Stimulated activated CD4-positive, alpha-beta T cell treated with anti-CD3 and anti-CD28 coated beads, Interleukin-4, amount 100 ng/mL, for 24 hours (primary cell): ENCODE measurements at regions not wholly inside any gene's neighbourhood (a gene's known extent, or its start where the extent isn't known, plus 50 kb on each side); places are given as distances from the start of the nearest gene placed in this dataset.
A peak's percentile ranks its signal among the peaks of the same experiment; 100 is the strongest.

Experiments used
- DNase-seq: peaks from one replicate; pipeline ENCODE4 v3.0.0-alpha.2; 2020

DNA sequence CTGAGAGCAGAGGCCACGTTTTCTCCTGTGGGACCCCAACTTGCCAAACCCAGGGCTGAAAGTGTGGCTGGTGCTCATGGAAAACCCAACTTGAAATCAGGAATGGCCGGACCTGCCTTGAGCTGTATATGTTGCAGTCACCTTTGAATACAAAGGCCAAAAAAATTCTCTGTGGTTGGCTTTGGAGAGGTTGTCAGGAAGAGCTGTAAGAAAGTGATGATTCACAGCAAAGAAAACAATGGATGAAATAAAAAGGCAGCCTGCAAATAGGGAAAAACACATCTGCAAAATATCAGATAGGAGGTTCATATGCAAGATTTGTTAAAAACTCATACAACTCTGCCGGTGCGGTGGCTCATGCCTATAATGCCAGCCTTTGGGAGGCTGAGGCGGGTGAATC, 715.8 kb downstream of the UQCRFS1 start:
- DNase-seq, result no peak

DNA sequence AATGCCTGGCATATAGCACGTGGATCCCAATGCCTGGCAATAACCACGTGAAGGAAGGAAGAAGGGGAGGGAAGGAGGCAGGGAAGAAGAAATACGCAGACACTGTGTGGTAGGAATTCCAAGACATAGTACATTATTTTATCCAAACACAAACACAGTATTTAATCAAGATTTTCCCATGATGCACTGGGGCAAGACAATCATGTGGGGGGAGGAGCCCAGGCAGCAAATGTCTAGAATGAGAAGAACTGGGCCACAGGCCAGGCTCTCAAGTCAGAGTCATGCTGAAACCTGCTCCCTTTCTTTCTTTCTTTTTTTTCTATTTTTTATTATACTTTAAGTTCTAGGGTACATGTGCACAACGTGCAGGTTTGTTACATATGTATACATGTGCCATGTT, 717.9 kb downstream of the UQCRFS1 start:
- no peak for DNase-seq

DNA sequence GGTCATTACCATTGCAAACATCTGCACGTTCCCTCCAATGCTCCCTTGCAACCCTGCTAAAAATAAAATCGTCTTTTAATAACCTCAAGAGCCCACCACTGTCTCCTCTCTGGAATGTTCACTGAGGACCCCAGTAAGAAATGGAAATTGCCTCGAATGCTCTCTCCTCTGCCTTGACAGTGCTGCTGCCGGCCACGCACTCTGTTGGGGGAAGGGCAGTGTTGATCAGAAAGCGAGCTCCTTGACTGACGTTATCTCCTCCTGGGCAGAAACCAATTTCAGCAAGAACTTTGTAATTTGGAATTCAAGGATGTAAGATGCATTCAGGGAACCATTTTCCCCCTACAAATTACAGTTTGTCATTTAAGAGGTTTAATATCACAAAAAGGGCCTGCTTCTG, 718.5 kb downstream of the UQCRFS1 start:
- DNase-seq, result no peak

DNA sequence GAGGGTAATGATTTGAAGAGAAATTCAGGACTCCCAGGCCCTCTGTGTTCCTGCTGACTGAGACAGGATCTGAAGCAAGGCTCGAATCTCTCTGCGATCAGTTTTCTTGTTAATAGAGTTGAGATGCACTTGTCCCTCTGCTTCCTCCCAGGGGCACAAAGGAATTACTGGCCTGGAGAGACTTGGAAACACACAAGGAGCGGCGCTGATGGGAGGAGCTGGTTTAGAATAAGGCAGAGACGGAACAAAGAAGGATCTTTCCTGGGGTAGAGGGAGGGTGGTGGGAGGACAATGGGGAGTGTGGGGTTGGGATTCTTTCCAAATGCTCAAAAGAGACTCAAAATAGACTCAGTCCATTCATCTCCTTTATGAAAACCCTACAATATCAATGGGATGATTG, 719.1 kb downstream of the UQCRFS1 start:
- DNase-seq, result no peak

DNA sequence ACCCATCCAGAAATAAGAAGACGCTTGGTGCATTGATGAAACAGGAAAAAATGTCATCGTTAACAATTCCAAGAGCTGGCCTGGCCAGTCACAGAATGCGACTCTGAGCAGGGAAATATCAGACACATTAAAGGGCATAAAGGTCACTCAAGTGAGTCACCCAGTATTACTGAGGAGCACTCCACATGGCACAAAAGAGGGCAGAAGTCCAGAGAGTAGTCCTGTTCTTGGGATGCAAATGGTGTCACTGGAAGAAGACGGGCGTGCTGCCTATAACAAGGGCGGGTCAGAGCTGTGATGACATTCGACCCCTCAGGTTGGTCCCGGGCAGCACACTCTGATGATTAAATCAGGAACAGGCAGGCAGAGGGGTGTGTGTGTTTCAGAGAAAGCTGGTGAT, 720.3 kb downstream of the UQCRFS1 start:
- DNase-seq, result no peak

DNA sequence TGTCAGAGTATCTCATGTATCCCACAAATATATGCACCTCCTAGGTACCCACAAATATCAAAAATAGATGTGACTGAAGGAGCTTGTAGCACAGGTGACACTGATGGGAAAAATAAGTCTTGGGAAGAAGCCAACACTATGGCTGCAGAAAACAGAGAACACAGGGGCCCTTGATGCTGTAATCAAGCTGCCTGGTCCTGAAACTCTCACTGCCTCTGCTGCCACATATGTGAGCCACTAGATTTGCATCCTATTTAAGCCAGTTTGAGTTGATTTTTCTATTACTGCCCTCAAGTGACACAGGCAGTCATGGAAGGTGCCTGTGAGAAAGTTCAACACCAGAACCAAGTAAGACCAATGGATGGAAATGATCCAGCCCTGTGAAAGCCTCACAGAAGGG, 720.8 kb downstream of the UQCRFS1 start:
- DNase-seq, result no peak

DNA sequence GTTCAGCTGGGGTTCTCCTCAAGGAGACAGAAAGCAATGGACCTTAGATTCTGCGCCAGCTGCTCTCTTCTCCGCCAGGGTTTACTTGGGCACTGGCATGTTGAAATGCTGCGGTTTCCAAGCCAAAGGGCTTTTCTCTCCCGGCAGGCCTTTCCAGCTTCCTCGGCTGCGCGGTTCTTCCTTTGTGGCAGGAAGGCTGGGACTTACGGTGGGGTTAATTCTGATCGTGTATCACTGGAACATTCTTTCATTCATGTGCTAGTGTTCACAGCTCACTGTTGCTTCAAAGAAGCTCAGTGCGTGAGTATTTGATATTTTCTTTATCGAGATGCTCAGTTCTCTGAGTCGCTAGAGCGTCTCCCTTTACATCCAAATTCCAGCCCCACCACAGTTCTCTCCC, 723.2 kb downstream of the UQCRFS1 start:
- no peak for DNase-seq

DNA sequence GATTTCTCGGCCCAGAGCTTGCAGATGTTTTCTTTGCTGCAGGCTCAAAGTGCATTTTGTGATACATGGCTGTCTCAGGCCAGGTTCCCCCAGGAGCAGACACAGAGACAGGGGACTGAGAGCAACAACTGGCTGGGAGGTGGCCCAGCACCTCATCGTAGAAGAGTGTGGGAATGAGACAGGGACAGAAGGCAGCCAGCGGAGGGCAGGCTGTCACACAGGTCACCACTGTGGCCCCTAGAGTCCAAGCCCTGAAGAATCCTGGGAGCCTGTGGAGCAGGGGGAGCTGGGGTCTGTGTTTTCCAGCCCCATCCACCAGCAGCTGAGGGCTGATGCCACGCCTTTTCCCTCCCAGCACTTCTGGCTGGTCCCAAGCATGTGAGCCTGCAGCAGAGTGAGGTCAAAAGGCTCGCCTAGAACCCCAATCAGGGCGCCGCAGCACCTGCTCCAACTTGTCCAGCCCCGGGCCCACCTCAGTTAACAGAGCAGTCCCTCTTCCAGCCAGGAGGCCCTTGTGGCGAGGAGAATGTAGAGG, 723.8 kb downstream of the UQCRFS1 start:
- no peak for DNase-seq

DNA sequence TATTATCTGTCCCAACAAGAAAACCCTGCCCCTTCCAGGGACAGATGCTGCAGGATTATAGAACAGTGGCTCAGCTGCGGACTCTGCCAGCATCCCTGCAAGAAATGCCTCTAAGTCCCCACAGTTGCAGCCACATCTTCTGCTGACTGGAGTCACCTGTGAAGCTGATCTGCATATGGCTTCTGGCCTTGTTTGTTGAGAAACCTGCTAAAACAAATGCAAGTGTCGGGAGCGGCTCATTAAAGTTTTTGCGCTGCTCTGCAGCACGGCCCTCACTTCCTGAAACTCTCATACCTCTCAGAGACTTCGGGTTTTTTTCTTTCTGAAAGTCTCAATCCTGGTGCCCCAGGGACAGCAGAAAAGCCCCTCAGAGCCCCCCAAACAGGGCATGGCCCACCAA, 725.0 kb downstream of the UQCRFS1 start:
- DNase-seq, result no peak

DNA sequence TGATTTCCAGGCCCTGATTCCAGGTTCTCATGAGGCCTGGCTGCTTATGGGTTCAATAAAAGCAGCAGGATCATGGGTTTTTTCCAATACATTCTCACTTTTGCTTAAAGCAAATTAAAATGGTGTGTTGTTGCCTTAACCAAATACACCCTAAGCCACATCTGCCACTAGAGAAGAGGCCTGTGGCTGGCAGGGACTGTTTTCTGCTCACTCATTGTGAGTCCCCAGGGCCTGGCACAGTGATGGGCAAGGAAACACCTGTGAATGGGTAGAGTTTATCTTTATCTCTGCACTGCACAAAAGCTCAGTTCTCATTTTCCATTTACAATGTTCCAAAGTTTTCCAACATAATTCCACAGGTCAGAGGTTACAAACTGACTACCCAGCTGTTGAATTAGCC, 726.0 kb downstream of the UQCRFS1 start:
- DNase-seq, result no peak

DNA sequence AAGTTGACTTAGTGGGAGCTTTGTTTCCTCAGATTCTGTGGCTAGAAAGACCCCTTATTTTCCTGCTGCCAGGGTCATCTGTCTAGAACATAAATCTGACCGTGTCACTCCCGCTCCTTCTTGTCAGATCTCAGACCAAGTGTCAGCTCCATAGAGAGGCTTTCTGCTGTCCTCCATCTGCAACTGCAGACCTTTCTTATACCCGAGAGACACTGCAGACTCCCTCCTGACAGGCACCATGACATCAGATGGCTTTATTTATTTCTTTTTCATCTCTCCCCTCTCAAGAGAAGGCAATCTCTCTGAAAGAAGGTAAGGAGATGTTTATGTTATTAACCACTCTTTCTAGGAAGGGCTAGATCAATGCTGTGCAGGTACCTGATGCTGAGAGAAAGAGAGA, 726.5 kb downstream of the UQCRFS1 start:
- no peak for DNase-seq

DNA sequence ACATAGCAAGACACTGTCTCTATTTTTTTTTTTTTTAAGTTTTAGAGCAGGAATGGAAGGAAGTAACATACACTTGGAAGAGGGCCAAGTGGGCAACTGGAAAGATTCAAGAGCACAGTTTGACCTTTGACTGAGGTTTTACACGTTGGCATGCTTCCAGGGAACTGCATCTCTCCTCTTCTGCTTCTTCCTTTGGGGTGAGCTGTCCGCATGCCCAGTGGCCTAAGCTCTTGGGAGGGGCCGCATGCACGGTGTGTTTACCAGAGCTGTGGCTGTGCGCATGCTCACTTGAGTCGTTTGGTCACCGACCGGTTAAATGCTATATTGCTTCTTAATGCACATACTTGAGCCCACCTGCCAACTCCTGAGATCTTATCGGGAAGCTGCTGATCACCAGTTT, 727.7 kb downstream of the UQCRFS1 start:
- no peak for DNase-seq

DNA sequence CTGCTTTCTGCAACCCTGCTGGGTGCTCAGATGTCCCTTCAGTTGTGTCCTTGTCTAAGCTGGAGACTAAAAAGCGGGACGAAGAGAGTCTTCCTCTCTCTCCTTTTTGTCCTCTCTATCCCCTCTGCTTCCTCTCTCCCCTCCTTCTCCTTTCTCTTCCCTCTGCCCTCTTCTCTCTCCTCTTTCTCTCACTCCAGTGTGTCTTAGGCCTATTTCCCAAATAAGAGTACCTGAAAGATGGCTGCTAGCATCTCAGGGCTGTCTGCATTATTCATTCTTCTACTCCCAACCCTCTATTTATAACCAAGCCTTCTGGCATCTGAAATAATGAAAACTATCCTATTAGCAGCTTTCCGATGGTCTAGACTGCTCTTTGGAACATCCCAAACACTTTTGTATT, 729.8 kb downstream of the UQCRFS1 start:
- no peak for DNase-seq

DNA sequence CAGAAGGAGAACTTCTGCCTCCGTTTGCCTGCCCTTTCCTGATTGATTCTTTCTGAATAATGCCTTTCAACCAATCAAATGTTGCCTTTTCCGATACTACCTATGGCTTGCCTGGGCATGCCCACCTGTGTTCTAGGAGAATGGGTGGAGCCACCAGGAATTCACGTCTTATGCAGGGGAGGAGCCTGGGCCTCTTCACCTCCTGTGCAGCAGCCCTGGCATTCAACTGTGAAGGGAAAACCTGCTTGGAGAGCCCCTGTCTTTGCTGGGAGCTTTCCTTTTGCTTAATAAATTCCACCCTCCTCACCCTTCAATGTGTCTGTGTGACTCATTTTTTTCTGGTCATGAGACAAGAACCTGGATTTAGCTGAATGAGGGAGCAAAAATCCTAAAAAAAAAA, 730.7 kb downstream of the UQCRFS1 start:
- no peak for DNase-seq

DNA sequence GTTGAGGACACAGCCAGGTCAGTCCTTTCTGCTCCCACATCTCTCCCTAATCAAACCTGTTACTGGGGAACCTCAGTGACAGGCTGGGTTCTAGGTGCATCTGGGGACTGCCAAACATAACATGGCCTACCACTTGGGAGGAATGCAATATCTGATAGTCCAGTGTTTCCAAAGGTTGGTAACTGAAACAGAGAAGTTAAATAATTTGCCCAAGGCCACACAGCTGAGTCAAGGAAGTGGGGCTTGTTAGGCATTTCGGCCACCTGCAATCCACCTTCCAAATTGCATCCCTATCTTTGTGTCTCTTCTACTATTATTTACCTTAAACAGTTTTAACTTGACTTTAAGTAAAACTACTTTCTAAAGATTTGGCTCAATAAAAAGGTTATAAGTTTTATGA, 731.3 kb downstream of the UQCRFS1 start:
- no peak for DNase-seq

DNA sequence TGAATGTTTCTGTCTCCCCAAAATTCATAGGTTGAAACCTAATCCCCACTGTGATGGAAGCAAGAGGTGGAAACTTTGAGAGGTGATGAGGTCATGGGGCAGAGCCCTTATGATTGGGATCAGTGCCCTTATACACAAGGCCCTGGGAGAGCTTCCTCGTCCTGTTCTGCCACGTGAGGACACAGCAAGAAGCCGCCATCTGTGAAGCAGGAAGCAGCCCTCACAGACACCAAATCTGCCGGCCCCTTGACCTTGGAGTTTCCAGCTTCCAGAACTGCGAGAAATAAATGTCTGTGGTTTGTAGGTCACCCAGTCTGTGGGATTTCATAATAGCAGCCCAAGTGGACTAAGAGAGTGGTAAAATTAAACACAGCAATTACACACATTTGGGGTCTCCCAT, 737.4 kb downstream of the UQCRFS1 start:
- DNase-seq, result no peak

DNA sequence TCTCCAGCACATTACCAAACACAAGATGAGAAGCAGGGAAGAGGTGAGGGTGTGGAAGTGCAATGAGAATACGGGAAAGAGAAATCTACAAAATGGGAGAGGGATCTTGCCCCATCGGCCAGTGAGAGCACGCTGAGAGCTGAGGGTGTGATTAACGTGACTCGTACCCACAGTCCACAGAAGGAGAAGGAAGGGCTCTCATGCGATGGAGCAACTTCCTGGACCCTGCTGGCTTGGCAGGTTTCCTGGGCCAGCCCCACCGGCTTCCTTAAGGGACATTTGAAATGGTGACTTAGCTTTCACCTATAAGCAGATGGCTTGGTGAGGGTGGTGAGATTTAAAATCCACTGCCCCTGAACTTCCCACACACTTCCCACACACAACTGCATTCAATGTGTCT, 740.1 kb downstream of the UQCRFS1 start:
- no peak for DNase-seq

DNA sequence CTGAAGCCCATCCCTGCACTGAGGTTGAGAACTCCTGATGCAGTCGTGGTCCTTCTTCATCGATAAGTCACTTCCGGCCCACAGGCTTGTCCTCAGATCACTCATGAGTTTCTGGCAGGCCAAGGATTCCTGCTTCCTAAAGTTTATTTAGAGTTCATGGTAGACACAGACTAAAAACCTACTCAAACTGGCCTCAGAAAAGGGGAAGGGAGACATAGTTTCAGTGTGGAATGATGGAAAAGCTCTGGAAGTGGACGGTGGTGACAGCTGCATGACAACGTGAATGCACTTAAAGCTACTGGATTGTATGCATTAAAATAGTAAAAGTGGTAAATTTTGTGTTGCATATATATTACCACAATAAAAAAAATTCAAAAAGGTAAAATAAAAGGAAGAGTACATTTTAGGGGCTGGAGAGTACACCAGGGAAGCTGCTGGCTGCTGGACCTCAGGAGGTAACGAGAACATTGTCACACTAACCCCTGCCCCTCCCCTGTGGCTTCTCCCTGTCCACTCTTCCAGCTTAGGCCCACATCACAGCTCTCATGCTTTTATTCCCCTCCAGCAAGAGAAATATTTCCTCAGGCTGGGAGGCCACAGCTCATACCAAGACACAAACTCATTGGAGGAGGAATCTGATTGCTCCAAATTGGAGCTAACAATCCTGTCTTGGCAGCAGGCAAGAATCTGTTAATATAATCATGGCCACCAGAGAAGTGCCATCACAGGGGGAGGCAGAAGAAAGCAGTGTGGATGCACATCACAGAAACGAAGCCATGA, 741.0 kb downstream of the UQCRFS1 start:
- DNase-seq, result no peak

DNA sequence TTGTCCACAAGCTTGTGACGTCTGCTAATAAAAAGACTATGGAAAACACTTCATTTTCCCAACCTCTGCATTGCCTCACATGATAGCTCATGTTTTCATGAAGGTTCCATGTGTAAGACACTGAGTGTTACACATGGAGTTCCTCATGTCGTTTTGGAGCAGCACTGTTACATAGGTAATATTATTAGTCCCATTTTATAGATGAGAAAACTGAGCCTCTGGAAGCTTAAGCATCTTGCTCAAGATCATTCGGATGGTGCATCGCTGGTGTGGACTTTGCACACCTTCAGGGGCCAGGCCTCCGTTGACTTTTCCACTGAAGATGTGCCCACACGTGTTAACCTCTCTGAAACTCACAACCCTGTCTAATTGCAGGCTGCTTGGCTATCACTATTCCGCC, 743.4 kb downstream of the UQCRFS1 start:
- DNase-seq, result no peak

DNA sequence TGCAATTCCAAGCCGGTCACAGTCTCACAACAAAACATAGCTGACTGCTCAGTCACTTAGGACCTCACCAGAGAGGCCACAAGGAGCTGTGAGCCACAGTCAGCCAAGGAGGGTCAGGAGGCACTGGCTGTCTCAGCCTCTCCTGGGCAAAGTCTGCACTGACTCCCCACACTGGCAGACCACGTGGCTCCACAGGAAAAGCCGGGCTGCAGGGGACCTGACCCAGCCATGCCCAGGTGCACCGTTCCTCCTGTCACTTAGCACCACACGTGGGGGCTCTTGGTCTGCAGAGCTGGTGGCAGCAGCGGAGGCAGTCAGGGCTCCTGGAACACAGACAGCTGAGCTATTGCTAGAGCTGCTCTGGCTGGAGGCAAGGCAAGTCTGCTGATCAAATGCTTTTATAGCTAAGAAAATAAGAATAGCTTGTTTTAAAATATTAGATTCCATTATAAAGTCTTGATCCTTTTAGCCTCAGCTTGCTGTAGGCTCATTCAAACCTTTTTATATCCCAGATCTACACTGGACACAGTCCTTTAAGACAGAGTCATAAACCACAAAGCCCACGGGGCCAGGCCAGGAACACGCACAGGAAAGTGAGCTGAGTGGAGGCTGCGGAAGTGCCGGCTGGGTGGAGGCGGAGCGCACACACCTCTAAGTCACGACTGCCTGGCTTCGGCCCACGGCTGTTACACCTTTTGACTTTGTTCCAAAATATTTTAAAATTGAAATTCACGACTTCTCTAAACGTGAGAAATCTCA, 744.1 kb downstream of the UQCRFS1 start:
- DNase-seq, result peak; percentile 4

DNA sequence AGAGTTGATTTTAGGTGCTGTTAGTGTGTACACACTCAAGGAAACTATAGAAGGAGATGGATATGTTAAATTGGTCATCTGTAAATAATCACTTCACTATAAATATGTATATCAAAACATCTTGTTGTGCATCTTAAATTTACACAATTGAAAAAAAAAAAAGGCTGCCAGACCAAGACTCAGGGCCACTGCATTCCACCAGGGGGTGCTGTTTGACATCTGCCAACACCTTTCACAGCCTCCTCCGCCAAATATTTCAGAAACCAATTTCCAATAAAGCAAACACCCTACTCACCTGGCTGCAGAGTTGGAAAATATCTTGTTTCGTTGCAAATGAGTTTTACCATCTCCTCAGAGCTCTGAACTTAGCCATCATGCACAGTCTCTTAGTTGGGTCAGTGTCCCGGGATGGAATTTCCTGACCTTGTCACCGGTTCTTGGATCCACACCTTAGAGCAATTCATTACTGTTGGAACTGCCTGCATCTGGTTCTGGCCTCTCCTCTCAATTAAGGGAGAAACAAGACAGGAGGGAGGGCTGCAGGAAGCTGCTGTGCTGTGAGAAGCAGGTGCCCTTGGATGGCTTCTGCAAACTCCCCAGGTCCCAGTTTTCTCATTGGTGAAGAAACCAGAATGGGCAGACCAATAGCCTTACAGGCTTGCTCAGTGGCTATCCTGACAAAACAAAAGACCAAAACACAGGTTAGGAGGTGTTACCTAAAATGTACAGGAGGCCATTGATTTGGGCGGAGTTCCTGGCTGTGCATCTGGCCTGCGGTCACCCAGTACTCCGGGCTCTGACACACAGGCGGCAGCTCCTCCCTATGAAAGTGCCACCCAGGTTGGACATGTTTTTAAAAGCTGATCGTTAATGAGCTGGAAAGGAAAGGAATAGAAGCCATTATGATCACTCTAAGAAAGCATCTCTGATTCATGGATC, 746.6 kb downstream of the UQCRFS1 start:
- peak; percentile 60 for DNase-seq

DNA sequence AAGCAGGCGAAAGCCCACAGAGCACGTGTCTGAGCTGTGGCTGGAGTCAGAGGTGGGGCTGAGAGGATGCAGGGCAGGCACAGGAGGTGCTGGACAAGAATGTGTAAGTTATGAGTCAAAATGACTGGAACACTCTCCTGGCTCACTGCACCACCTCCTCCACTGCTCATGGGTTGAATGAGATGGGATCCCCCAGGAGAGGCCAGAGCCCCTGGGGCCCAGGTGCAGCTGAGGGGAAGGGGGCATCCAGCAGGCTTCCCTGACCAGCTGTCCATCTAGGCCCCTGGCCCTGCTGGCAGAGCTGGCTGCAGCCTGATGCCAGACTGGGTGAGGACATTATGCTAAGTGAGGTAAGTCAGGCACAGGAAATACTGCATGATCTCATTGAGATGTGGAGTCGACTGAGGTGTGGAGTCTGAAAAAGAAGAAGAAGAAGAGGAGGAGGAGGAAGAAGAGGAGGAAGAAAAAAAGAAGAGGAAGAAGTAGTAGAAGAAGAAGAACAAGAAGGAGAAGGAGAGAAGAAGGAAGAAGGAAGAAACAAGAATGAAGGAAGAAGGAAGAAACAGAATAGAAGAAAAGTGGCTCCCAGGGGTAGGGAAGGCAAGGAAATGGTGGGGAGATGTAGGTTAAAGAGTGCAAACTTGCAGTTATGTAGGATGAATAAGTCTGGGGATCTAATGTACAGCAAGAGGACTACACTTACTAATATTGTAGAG, 747.4 kb downstream of the UQCRFS1 start:
- DNase-seq, result no peak
